HG02852 (cell line): ENCODE measurements at regions not wholly inside any gene's neighbourhood (a gene's known extent, or its start where the extent isn't known, plus 50 kb on each side); places are given as distances from the start of the nearest gene placed in this dataset.
"Not testable (repeated sequence)": the region's sequence is repeated elsewhere in the genome, so short reads cannot be mapped to it uniquely, and the experiment has no call there.

ENCODE experiments used
- ATAC-seq: cut with Tn5 transposase; IDR thresholded peaks from one replicate; pipeline ENCODE4 v1.9.1; 2021; ENCODE audit warnings: mild to moderate bottlenecking, moderate library complexity; ENCODE audit not compliant: unreplicated experiment

DNA sequence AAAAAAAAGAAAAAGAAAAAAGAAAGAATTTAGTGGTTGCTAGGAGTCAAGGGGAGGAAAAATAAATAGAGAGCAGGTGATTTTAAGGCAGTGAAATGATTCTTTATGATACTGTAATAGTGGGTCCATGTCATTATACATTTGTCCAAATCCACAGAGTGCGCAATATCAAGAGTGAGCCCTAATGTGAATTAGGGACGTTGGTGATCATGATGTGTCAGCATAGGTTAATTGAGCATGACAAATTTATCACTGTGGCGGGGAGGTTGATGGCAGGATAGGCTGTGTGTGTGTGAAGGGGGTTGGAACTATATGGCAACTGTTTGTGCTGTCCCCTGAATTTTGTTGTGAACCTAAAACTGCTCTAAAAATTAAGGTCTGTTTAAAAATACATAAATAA lies 357.8 kb downstream of the ICE1 start:
- no peak for ATAC-seq

DNA sequence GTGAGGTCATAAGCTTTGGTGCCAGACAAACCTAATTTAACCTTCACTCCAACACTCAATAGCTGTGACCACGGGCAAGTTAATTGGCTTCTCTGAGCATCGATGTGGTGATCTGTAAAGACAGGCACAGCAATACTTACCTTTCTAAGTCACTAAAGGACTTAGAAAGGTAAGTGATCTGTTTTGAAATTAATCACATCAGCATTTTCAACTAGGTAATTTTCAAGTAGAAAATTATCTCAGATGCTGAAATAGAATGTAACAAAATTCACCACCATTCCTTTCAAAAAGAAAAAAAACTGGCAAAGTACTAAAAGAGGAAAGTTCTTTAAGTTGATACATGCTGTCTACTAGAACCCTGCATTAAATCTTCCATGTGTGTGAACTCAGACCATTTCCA lies 354.5 kb downstream of the ICE1 start:
- no peak for ATAC-seq

DNA sequence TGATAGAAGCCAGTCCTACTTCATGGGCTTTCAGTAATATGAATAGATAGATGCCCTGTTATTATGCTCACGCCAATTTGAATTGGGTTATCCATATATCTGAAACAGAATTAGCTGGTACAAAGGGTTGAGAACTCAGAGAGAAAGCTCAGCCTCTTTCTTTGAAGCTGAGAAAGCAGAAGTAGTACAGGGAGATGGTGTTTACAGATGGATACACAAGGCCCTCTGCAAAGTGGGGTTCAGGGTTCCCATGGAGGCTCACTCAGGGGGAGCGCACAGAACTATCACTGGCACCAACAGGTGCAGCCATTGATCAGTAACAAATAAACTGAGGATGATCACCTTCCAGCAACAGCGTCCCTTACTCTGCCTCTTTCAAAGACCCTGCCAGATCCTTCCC lies 349.7 kb downstream of the ICE1 start:
- no peak for ATAC-seq

DNA sequence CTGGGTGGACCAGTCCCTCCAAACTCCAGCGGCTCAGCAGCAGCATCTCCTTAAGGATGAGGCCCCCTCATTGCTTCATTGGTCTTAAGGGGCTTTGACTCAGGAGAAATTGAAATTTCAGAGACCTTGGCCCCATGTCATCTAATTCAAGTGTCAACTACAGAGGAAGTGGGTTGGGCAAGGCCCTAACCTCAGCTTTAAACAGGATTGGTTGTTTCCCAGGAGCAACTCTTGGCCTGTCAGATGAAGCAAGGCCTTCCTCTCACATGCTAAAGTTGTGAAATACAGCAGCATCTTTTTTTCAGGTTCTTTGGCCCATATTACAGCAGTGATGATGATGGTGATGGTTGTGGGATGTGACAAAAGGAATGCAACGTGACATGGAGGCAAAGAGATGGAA lies 348.3 kb downstream of the ICE1 start:
- ATAC-seq, result no peak

DNA sequence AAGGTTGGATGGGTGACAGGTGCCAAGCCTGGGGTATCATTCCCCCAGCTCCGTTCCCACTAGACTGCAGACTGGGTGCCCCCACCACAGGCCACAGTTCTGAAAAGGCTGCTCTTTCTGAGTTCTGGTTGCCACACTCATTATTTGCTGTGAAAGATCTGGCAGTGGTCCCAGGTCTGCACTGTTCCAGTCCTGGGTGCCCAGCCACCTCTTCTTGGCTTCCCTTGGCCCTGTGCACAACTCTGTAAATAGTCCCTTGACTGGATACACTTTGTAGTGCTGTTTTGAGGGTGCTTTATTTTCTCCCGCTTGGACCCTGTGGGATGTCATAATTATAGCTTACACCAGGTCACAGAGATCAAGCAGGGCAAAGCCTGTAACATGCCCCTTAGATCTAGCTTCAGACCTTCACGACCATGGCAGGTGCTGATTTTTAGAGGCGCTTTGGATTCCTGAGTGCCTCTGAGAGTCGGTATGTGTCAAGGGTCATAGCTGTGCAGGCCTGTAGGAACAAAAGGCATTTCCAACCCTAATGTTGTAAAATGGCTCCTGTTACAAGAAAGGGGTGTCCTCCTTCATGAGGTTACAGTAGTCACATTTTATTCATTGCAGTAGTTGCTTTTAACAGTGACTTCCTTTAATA lies 344.9 kb downstream of the ICE1 start:
- no peak for ATAC-seq

DNA sequence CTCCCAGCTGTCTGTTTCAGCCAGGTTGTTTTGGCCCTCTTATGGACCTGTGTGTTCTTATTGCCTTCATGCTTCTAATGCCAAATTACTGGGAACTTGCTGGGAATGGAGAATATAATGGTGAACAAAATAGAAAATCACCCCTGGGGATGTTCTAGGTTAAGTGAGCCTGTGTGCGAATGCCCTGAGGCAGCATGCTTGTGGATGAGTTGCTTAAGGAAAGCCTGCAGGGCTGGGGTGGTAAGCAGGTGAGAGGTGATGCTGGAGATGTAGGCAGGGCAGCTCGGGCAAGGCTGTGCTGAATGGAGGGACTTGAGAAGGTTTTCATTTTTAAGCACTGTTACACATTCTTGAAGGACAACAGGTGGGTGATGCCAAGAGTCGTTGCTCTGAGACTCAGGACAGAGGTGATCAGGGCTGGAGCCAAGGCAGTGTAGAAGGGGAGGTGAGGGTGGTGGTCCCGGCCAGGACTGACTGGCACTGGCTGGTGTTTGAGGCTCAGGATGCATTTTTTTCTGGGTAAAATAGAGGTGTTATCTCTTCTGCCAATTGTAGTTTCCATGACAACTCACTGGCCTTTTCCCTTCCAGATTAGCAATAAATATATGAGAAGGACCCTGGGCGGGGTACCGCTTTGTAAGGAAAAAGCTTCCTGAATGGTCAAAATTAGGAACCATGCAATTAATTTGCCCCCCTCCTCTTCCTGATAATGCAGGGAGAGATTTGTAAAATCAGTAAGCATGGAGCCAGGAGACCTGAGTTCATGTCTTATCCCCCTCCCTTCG lies 342.8 kb downstream of the ICE1 start:
- no peak for ATAC-seq

DNA sequence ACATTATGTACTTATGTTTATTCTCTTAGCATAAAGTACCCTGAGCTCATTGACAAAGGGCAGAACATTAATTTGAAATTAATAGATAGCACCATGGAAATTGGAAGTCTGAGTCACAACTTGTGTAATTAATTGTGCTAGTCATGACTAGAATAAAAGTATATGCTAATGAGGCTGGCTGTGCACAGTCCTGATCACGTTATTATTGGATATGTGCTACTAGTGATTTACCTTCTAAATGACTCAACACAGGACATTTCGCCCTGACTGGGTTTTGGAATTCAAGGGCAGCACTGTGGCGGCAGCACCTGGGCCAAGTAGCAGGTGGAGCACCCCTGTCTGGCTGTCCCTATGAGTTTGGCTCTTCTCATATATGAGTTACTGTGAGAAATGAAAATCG lies 341.8 kb downstream of the ICE1 start:
- ATAC-seq, result no peak

DNA sequence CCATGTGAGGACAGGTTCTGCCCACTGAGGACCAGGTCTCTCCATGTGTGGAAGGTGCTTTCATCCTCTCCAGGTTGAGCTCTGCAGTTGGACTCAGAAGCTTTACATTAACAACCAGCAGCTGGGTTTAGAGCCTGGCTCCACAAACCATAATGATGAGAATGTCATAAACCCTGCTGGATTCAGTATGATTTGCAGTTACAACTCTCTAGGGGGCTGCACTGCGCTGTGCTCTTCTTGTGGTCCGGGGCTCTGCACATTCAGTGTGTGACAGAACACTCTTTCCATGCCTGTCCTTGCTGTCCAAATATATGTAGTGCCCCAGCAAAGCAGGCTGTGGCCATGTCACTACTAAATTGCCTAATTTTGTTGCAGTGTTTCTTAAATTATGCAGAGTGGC lies 334.3 kb downstream of the ICE1 start:
- no peak for ATAC-seq

DNA sequence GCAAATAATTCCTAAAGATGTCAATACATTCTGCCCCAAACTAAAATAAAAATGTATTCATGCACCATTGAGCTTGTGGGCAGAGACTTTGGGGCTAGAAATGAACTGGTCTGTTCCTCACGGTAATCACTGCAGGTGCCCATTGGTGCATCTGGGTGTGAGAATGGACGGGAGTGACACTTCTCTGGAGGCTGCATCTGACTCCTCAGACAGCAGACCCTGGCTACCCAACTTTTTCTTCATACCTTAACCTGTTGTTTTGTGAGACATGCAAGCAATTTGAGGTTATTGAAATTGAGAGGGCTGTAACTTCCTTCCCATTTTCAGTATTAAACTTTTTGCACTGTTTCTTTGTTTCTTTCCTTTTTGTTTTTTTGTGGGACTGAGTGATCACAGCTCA lies 333.4 kb downstream of the ICE1 start:
- ATAC-seq, result peak; percentile 43

DNA sequence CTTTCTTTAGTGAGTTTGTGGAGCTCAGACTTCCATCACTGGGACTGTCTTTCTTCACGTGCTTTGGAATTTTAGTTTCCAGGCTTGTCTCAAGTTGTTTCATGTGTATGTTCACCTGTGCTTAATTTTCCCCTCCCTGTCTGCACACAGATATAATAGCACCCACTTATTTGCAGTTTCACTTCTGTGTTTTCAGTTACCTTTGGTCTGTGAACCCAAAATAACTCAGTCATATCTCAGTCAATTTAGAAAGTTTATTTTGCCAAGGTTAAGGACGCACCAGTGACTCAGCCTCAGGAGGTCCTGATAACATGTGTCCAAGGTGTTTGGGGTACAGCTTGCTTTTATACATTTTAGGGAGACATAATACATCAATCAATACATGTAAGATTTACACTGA lies 330.4 kb downstream of the ICE1 start:
- peak; percentile 67 for ATAC-seq

DNA sequence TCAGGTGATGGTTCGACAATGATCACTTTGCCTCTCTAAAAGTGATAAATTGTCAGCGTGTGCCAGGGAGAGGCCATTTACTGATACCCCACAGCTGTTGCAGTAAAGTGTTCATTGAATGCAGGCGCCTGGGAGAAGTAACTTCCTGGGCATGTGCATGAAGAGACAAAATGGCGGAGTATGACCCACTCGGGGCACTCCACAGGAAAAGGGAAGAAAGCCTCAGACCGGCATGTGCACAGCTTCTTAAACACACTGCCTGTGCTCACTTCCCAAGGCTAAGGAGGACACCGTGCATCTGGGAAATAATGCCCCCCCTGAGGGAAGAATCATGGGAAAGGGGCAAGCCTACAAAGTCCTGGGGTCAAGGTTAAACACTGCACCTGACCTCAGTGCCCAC lies 329.5 kb downstream of the ICE1 start:
- no peak for ATAC-seq

DNA sequence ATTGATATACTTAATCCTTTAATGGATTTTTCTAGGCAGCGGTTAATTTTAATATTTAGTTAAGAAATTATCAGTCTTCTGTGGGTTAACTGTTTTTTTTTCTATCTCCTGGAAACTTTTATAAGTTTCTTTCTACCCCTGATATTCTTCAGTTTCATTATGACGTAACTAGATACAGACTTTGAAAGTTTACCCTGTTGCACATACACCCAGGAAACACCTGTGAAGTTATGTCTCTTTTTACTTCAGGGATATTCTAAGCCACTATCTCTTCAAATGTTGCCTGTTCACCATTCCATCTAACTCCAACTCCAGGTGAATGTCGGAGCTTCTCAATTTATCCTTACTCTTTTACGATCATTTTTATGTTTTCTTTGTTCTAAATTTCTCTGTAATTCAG lies 329.0 kb downstream of the ICE1 start:
- ATAC-seq, result peak; percentile 45

DNA sequence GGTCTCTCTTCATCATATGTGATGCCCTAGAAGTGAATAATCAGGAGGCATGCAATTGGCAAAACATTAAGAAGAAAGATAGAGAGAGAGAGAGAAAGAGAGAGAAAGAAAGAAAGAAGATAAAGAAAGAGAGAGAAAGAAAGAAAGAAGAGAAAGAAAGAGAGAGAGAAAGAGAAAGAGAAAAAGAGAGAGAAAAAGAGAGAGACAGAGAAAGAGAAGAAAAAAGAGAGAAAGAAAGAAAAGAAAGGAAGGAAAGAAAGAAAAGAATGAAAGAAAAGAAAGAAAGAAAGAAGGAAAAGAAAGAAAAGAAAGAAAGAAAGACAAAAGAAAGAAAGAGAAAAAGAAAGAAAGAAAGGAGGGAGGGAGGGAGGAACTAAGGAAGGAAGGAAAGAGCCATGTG lies 318.9 kb downstream of the ICE1 start:
- no peak for ATAC-seq

DNA sequence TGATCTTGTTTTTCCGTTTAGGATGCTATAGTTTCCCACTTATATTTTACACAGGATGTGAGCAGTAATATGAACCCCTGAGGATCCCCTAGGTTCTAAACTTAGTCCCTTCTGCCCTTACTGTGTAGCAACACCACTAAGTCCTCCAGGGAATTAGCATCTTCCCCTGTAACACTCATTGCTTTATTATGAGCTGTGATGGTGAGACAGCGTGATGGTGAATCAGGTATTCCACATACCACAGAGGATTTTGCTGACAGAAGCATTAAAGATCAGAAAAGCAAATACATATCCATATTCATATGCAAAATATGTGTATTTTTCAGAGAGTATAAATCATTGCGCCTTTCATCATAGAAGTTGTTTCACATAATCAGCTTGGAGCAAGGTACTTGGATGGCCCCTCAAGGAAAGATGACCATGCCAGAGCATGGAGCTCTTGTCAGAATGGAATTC lies 317.0 kb downstream of the ICE1 start:
- ATAC-seq, result no peak

DNA sequence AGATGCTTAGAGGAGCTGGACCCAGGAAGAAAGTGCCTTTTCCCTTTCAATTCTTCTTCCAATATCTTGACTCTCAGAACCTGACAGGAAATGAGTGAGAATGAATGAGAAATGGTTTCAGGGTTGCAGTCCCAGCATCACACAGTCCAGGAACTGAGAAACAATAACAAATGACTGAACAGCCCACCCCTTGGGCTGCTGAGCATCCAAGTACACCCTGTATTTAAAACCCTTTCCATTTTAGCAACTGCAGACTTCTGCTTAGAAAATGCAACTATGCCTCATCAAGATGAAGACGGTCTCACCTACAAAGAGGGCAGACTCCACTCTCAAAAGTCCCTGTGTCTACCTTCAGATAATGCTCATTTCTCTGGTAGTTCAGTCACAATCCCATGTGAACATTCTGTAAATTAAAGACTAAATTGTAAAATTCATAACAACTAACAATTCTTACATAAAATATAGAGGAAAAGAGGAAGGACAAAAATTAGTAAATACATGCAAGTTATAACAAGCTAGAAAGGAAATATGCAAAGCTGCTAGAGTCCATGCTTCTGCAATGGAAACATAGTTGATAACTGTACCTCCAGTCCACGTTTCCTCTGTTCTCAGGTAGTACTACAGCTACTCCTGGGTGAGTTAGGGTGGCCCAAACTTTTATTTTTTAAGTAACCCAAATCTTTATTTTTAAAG lies 316.5 kb downstream of the ICE1 start:
- peak; percentile 86 for ATAC-seq

DNA sequence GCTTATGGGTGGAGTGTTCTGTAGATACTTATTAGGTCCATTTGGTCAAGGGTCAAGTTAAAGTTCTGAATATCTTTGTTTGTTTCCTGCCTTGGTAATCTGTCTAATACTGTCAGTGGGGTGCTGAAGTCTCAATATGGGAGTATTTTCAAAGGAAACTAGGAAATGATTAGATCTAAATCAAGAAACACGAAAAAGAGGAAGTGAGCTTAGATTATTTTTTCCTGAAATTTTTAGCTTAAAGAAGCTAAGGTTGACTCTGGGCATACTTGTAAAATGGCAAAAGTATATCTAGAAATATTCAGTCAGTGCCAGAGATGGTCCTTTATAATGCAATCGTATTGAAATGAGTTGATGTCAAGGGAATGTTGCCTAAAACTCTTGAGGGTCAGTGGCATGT lies 313.5 kb downstream of the ICE1 start:
- ATAC-seq, result no peak

DNA sequence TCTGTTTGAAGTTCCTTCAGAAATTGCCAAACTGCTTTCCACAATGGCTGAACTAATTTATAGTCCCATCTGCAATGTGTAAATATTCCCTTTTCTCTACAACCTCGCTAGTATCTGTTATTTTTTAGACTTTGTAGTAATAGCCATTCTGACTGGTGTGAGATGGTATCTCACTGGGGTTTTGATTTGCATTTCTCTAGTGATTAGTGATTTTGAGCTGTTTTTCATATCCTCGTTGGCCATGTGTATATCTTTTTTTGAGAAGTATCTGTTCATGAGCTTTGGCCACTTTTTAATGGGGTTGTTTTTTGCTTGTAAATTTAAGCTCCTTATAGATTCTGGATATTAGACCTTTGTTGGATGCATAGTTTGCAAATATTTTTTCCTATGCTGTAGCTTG lies 310.6 kb downstream of the ICE1 start:
- ATAC-seq, result not testable (repeated sequence)

DNA sequence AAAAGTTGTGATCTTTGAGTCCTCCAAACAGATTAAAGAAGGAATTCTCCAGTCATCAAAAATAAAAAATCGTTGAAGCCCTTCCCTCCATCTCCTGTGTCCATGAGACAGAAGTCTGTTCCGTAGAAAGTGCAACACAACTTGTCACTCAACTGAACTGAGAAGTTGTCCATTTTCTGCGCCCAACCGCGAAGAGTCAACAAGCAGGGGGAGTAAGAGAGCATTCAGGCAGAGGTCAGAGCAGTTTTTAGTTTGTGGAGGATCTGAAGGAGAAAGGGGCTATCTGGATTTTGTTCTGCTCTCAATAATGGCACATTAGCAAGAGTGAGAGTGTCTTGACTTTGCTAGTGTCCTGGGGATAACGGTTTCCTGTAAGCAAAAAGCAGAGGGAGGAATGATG lies 303.9 kb downstream of the ICE1 start:
- no peak for ATAC-seq

DNA sequence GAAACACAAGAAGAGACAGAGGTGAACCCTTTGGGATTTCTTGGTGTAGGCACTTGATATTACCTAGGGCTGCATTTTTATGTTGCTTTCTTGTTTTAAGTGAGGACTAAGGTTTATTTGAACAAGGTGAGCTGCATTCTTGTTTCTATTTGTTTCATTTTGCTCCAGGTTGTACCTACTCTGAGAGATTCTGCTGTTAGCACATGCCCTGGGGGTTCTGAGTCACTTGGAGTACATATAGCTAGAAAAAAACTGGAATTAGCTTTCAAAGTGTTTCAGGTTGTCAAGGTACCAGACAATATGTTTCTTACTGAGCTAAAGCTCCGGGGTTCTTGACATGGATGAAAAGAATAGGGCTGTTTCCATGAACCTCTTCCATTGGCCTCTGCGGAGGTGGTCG lies 299.4 kb downstream of the ICE1 start:
- ATAC-seq, result no peak

DNA sequence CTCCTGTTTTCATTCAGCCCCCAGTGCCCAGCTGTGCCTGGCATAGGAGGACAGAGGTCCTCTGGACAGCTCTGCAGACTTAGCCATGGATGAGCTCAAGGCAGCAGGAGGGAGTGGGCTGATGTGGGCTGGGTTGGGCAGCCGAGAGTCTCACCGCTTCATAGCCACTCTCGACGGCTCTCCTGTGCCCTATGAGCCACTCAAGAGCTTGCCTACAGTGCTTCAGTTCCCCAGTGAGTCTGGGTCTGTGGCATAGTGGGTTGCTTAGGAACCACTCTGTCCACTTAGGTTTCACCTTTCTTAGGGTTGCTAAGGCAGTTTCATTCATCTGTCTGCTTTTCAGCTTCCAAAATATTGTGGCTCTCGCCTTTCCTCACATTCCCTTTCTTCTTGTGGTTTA lies 296.8 kb downstream of the ICE1 start:
- ATAC-seq, result no peak

DNA sequence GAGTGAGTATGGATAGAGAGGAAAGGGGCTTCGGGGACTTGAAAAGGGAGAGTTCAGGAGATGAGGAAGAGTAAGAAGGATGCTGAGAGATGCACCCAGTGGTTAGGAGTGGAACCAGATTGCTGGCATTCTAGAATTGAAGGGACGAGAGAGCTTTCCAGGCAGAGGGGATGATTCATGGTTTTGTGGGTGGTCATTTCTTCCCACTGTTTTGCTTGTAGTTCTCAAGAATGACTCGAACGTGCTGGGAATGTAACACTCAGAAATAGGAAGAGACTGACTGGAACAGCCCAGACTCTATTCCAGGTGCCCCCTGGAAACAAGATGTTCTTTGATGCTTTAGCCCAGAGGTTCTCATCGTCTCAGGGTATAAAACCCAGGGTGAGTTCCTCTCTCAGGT lies 294.2 kb downstream of the ICE1 start:
- ATAC-seq, result no peak

DNA sequence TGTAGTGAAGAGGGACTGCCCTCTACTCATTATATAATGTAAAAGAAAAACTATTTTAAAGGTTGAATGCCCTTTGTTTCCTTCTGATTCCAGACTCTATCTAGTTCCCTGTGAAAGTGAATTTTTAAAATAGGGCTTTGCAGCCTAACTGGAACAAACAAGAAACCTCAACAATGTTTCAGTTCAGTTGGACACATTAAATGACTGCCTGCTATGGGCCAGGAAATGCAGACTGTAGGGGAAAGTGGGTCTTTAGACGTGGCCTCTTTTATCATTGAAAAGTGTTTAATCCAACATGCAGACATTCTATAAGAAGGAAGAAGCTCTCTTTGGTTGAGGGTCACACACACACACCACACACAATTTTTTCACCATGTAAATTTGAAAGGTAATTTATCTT lies 289.1 kb downstream of the ICE1 start:
- no peak for ATAC-seq
